ENCODE measurements at regions not wholly inside any gene's neighbourhood (a gene's known extent, or its start where the extent isn't known, plus 50 kb on each side); places are given as distances from the start of the nearest gene placed in this dataset.

DNA sequence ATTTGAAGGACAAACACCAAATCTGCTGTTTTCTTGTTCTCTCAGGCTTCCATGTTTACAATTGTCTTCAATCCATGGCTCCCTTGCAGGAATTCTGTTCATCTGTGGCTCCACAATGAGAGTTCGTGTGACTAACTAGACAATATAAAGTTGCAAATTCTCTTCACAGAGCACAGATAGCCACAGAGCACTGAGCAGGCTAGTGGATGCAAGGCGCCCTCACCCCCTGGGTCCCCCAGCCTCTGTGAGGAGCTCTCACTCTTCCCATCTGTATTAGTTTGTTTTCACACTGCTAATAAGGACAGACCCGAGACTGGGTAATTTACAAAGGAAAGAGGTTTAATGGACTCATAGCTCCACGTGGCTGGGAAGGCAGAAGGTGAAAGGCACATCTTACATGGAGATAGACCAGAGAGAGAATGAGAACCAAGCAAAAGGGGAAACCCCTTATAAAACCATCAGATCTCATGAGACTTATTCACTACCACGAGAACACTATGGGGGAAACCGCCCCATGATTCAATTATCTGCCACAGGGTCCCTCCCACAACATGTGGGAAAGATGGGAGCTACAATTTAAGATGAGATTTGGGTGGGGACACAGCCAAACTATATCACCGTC lies 82.5 kb upstream of the STX18 start:
- Histone ChIP-seq H3K4me2 (ENCODE audit: low read length) (no peak overlapping the region), H3K36me3 (ENCODE audit: control insufficient read depth in 1 of 2, insufficient read depth in 2 of 2, low read length in 2 of 2) (no peaks in the 10 kb centered on the region), H3K9me3 (ENCODE audit: control insufficient read depth in 1 of 2, insufficient read depth in 1 of 2, low read depth in 1 of 2, low read length in 2 of 2) (no peaks in the 10 kb centered on the region), H3K4me1 (ENCODE audit: control insufficient read depth in 1 of 2, insufficient read depth in 2 of 2, low read length in 2 of 2) (peaks cover 2 to 7% of the 10 kb centered on the region in 2 experiments; a peak in 3 of 4 replicates), H3K4me3 (replicated peaks in 1 of 2; ENCODE audit: low read depth in 1 of 2, low read length in 2 of 2) (no peak overlapping the region), H2AFZ (ENCODE audit: low read depth, low read length, poor library complexity, severe bottlenecking) (no peak overlapping the region), H3K79me2 (ENCODE audit: insufficient read depth, low read length) (no peaks in the 10 kb centered on the region), H3K9me2 (ENCODE audit: insufficient read depth) (no peaks in the 10 kb centered on the region), H3K9ac (ENCODE audit: low read length) (no peak overlapping the region), H4K20me1 (ENCODE audit: insufficient read depth) (no peaks in the 10 kb centered on the region), H3K27ac (ENCODE audit: low read depth, low read length) (no peak overlapping the region), H3K27me3 (ENCODE audit: insufficient read depth, low read length) (no peaks in the 10 kb centered on the region)
- ATAC-seq (no peak), DNase-seq (ENCODE audit: low read depth, low spot score) (no peak)
- ChIA-PET RAD21 (ENCODE audit: low non-redundant PET in 1 of 2, low total read pairs in 2 of 2, uncharacterized antibody in 2 of 2, unreplicated experiment in 2 of 2) (no interaction called here), POLR2A (no interaction called here), CTCF (no interaction called here)
- BruUV-seq (replicated peaks), result no TSS peak
- TF ChIP-seq, protein P1, sequence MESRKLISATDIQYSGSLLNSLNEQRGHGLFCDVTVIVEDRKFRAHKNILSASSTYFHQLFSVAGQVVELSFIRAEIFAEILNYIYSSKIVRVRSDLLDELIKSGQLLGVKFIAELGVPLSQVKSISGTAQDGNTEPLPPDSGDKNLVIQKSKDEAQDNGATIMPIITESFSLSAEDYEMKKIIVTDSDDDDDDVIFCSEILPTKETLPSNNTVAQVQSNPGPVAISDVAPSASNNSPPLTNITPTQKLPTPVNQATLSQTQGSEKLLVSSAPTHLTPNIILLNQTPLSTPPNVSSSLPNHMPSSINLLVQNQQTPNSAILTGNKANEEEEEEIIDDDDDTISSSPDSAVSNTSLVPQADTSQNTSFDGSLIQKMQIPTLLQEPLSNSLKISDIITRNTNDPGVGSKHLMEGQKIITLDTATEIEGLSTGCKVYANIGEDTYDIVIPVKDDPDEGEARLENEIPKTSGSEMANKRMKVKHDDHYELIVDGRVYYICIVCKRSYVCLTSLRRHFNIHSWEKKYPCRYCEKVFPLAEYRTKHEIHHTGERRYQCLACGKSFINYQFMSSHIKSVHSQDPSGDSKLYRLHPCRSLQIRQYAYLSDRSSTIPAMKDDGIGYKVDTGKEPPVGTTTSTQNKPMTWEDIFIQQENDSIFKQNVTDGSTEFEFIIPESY (IDR thresholded peaks at IDR 0.05; ENCODE audit: extremely low read depth, insufficient replicate concordance, low read length), result no peak
- TF ChIP-seq, protein P2, sequence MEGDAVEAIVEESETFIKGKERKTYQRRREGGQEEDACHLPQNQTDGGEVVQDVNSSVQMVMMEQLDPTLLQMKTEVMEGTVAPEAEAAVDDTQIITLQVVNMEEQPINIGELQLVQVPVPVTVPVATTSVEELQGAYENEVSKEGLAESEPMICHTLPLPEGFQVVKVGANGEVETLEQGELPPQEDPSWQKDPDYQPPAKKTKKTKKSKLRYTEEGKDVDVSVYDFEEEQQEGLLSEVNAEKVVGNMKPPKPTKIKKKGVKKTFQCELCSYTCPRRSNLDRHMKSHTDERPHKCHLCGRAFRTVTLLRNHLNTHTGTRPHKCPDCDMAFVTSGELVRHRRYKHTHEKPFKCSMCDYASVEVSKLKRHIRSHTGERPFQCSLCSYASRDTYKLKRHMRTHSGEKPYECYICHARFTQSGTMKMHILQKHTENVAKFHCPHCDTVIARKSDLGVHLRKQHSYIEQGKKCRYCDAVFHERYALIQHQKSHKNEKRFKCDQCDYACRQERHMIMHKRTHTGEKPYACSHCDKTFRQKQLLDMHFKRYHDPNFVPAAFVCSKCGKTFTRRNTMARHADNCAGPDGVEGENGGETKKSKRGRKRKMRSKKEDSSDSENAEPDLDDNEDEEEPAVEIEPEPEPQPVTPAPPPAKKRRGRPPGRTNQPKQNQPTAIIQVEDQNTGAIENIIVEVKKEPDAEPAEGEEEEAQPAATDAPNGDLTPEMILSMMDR (IDR thresholded peaks at IDR 0.05 in 2 of 3, conservative IDR thresholded peaks at IDR 0.05 in 1 of 3; ENCODE audit: borderline replicate concordance in 1 of 3, insufficient read depth in 1 of 3, low read depth in 2 of 3, low read length in 2 of 3), result no peak
- TF ChIP-seq ZNF274 (IDR thresholded peaks at IDR 0.05; ENCODE audit: low read depth, low read length), result no peak
- TF ChIP-seq, protein P3, sequence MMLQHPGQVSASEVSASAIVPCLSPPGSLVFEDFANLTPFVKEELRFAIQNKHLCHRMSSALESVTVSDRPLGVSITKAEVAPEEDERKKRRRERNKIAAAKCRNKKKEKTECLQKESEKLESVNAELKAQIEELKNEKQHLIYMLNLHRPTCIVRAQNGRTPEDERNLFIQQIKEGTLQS (IDR thresholded peaks at IDR 0.05), result no peak
- no peak for TF ChIP-seq ZFX (IDR thresholded peaks at IDR 0.05)
- TF ChIP-seq SP1 (IDR thresholded peaks at IDR 0.05; ENCODE audit: low read depth), result no peak
- no peak for TF ChIP-seq EGR1 (IDR thresholded peaks at IDR 0.05; ENCODE audit: low read depth)
- no peak for TF ChIP-seq CBX3 (IDR thresholded peaks at IDR 0.05; ENCODE audit: low read depth)
- TF ChIP-seq ELF1 (IDR thresholded peaks at IDR 0.05; ENCODE audit: borderline replicate concordance, low read depth), result no peak
- TF ChIP-seq SRF (IDR thresholded peaks at IDR 0.05; ENCODE audit: low read depth), result no peak
- no peak for TF ChIP-seq POLR2AphosphoS5 (IDR thresholded peaks at IDR 0.05; ENCODE audit: low read depth, low read length)
- no peak for TF ChIP-seq FOSL1 (IDR thresholded peaks at IDR 0.05; ENCODE audit: low read depth)
- no peak for TF ChIP-seq YY1 (IDR thresholded peaks at IDR 0.05; ENCODE audit: extremely low read depth, insufficient replicate concordance, low read depth, low read length)
- TF ChIP-seq POLR2A (IDR thresholded peaks at IDR 0.05; ENCODE audit: borderline replicate concordance, extremely low read depth, insufficient read depth, insufficient read length), result no peak
- no peak for TF ChIP-seq SIN3A (IDR thresholded peaks at IDR 0.05; ENCODE audit: low read depth)
- no peak for TF ChIP-seq EZH2phosphoT487 (IDR thresholded peaks at IDR 0.05; ENCODE audit: borderline replicate concordance)
- no peak for TF ChIP-seq RAD21 (IDR thresholded peaks at IDR 0.05; ENCODE audit: low read depth)
- TF ChIP-seq JUND (IDR thresholded peaks at IDR 0.05), result no peak
- TF ChIP-seq EZH2 (IDR thresholded peaks at IDR 0.05), result no peak
- TF ChIP-seq TCF7L2 (IDR thresholded peaks at IDR 0.05; ENCODE audit: borderline replicate concordance, extremely low read depth, insufficient read depth, insufficient read length), result no peak
- intact Hi-C loops (cut with micrococcal nuclease), result no loop called here
